ENCODE measurements at regions not wholly inside any gene's neighbourhood (a gene's known extent, or its start where the extent isn't known, plus 50 kb on each side); places are given as distances from the start of the nearest gene placed in this dataset.

DNA sequence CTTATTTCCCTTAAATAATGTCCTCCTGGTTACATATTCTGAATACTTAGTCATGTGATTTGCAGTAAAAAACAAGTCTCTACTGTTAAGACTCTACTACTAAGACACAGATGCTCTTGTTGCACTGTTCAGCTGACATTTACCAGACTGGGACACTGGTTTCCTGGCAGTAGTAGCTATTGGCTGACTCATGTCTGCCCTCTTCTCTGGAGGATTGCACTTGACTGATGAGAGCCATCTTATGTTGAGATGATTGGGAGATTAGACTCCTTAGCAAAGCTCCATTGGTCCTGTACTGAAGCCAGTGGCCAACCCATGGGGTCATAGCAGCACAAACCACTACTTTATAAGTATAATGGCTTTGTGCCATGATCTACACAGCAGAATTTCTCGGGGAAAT, 1672.6 kb upstream of the PCDH20 start:
- TF ChIP-seq GATA2 (IDR thresholded peaks at IDR 0.05; ENCODE audit: low read depth, low read length) (no peak), GATA3 (IDR thresholded peaks at IDR 0.05; ENCODE audit: low read depth, low read length) (no peak)
